ENCODE measurements at regions not wholly inside any gene's neighbourhood (a gene's known extent, or its start where the extent isn't known, plus 50 kb on each side); places are given as distances from the start of the nearest gene placed in this dataset.
"Not testable (repeated sequence)": the region's sequence is repeated elsewhere in the genome, so short reads cannot be mapped to it uniquely, and the experiment has no call there.

- not testable (repeated sequence) for DNase-seq (ENCODE audit: low spot score)
These were observed 65.1 kb upstream of the MAML3 start for GRCh38 chr4:140219070-140219469.

GRCh38 chr4:140213749-140214148, 59.8 kb upstream of the MAML3 start:
- no peak for DNase-seq (ENCODE audit: low spot score)

GRCh38 chr4:140213116-140213515, 59.1 kb upstream of the MAML3 start:
- DNase-seq (ENCODE audit: low spot score) = no peak

GRCh38 chr4:140212646-140213045, 58.7 kb upstream of the MAML3 start:
- DNase-seq (ENCODE audit: low spot score) = no peak

- DNase-seq (ENCODE audit: low spot score) = no peak
These were observed 58.2 kb upstream of the MAML3 start for GRCh38 chr4:140212194-140212593.

- no peak for DNase-seq (ENCODE audit: low spot score)
These were observed 57.7 kb upstream of the MAML3 start for GRCh38 chr4:140211693-140212092.

GRCh38 chr4:140211161-140211560, 57.2 kb upstream of the MAML3 start:
- no peak for DNase-seq (ENCODE audit: low spot score)

- no peak for DNase-seq (ENCODE audit: low spot score)
These were observed 54.9 kb upstream of the MAML3 start for GRCh38 chr4:140208921-140209320.
